Smooth muscle cell (in vitro differentiated cells): ENCODE measurements at regions not wholly inside any gene's neighbourhood (a gene's known extent, or its start where the extent isn't known, plus 50 kb on each side); places are given as distances from the start of the nearest gene placed in this dataset.
A peak's percentile ranks its signal among the peaks of the same experiment; 100 is the strongest.

Source experiments
- DNase-seq: peaks from one replicate; lab custom pipeline; 2025; ENCODE audit not compliant: unreplicated experiment; lab: John Stamatoyannopoulos, UW
- H2AFZ ChIP-seq: fragments of 200-600 bp; sonication (generic); 2 replicates; pipeline ENCODE4 v1.6.0; 2016; ENCODE audit warnings: antibody characterized with exemption, low read depth, mild to moderate bottlenecking
- H3F3A ChIP-seq: fragments of 200-600 bp; sonication (generic); 2 replicates; pipeline ENCODE4 v1.6.0; 2017; ENCODE audit warnings: antibody characterized with exemption, low read depth
- H3K27ac ChIP-seq: fragments of 200-600 bp; sonication (generic); 2 replicates; pipeline ENCODE4 v1.5.1; 2016; ENCODE audit warnings: low read depth, mild to moderate bottlenecking
- H3K27me3 ChIP-seq: fragments of 200-600 bp; sonication (generic); 2 replicates; pipeline ENCODE4 v1.6.1; 2016; ENCODE audit warnings: low read depth, mild to moderate bottlenecking
- H3K36me3 ChIP-seq: fragments of 200-600 bp; sonication (generic); 2 replicates; pipeline ENCODE4 v1.5.1; 2016; ENCODE audit warnings: low read depth
- H3K4me1 ChIP-seq: fragments of 200-600 bp; sonication (generic); 2 replicates; pipeline ENCODE4 v1.5.1; 2016; ENCODE audit warnings: low read depth
- H3K4me2 ChIP-seq: fragments of 200-600 bp; sonication (generic); 2 replicates; pipeline ENCODE4 v1.6.0; 2016; ENCODE audit warnings: mild to moderate bottlenecking
- H3K4me3 ChIP-seq: fragments of 200-600 bp; sonication (generic); 2 replicates; pipeline ENCODE4 v1.5.1; 2016; ENCODE audit warnings: mild to moderate bottlenecking
- H3K79me2 ChIP-seq: fragments of 200-600 bp; sonication (generic); 2 replicates; pipeline ENCODE4 v1.6.0; 2016; ENCODE audit warnings: low read depth, mild to moderate bottlenecking
- H3K9ac ChIP-seq: fragments of 200-600 bp; sonication (generic); 2 replicates; pipeline ENCODE4 v1.6.0; 2016; ENCODE audit warnings: low read depth
- H3K9me3 ChIP-seq: fragments of 200-600 bp; sonication (generic); replicated peaks from 2 replicates; pipeline ENCODE4 v1.5.1; 2016; ENCODE audit warnings: low read depth
- H4K20me1 ChIP-seq: fragments of 200-600 bp; sonication (generic); 2 replicates; pipeline ENCODE4 v1.6.0; 2016; ENCODE audit warnings: low read depth
- WGBS: methylation state at CpG from one replicate; pipeline ENCODE4 v1.1.7; 2016; ENCODE audit warnings: low lambda C conversion rate; 5-methylcytosine and 5-hydroxymethylcytosine counted together
- TF ChIP-seq, protein P1 (sequence below): fragments of 200-600 bp; sonication (generic); IDR thresholded peaks from 2 replicates; pipeline ENCODE4 v1.5.1; 2017; ENCODE audit warnings: borderline replicate concordance, mild to moderate bottlenecking, antibody characterized with exemption; ENCODE audit not compliant: insufficient read depth, poor library complexity, severe bottlenecking

DNA sequence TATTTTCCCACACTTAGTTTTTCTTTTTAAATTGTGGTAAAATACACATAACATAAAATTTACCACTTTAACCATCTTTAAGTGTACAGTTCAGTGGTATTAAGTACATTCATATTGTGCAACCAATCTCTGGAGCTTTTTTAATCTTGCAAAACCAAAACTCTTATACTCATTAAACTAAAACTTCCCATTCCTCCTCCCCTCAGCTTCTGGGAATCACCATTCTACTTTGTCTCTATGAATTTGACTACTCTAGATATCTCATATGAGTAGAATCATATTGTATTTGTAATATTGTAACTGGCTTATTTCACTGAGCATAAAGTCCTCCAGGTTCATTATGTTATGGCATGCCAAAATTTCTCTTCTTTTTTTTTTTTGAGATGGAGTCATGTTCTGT, 86.4 kb upstream of the JAZF1 start:
- no peak overlapping the region for H2AFZ ChIP-seq
- H3K79me2 ChIP-seq = no peaks in the 10 kb centered on the region
- no peaks in the 10 kb centered on the region for H3K4me1 ChIP-seq
- no peak overlapping the region for H3K27ac ChIP-seq
- no peaks in the 10 kb centered on the region for H3K9me3 ChIP-seq
- H3F3A ChIP-seq = no peaks in the 10 kb centered on the region
- no peaks in the 10 kb centered on the region for H4K20me1 ChIP-seq
- H3K4me3 ChIP-seq = no peak overlapping the region
- DNase-seq = no peak
- TF ChIP-seq, protein P1, sequence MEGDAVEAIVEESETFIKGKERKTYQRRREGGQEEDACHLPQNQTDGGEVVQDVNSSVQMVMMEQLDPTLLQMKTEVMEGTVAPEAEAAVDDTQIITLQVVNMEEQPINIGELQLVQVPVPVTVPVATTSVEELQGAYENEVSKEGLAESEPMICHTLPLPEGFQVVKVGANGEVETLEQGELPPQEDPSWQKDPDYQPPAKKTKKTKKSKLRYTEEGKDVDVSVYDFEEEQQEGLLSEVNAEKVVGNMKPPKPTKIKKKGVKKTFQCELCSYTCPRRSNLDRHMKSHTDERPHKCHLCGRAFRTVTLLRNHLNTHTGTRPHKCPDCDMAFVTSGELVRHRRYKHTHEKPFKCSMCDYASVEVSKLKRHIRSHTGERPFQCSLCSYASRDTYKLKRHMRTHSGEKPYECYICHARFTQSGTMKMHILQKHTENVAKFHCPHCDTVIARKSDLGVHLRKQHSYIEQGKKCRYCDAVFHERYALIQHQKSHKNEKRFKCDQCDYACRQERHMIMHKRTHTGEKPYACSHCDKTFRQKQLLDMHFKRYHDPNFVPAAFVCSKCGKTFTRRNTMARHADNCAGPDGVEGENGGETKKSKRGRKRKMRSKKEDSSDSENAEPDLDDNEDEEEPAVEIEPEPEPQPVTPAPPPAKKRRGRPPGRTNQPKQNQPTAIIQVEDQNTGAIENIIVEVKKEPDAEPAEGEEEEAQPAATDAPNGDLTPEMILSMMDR = no peak
- no peaks in the 10 kb centered on the region for H3K27me3 ChIP-seq
- H3K9ac ChIP-seq = no peak overlapping the region
- H3K4me2 ChIP-seq = no peak overlapping the region
- no peaks in the 10 kb centered on the region for H3K36me3 ChIP-seq

DNA sequence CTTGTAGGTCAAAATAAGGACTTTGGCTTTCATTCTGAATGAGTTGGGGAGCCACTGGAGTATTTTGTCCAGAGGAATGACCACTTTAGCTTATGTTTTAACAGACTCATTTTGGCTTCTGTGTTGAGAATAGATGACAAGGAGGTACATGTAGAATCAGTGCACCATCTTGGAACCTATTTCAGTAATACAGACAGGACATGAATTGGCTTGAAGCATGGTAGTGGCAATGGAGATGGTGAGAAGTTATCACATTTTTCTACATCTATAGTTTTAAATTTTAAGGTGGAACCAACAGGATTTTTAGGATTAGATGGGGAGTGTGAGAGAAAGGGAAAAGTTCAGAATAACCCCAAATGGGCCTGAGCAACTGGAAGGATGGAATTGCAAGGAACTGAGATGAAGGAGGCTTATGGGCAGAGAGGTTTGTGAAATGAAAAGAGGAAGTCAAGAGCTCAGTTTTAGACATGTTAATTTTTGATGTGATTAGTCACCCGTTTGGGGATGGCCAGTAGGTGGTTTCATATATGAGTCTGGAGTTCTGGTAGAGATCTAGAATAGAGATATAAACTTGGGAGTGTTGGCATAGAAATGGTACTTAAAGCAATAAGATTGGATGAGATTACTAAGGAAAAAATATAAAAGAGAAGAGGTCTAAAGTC, 89.2 kb upstream of the JAZF1 start:
- 78% methylated on average over 1 of the region's 1 CpG for WGBS
- TF ChIP-seq, protein P1 = no peak
- Histone ChIP-seq H3K4me3 (no peak overlapping the region), H3K27ac (no peak overlapping the region), H3K4me2 (no peak overlapping the region), H4K20me1 (no peaks in the 10 kb centered on the region), H2AFZ (no peak overlapping the region), H3K36me3 (no peaks in the 10 kb centered on the region), H3K4me1 (no peaks in the 10 kb centered on the region), H3K9ac (no peak overlapping the region), H3F3A (no peaks in the 10 kb centered on the region), H3K27me3 (no peaks in the 10 kb centered on the region), H3K9me3 (no peaks in the 10 kb centered on the region), H3K79me2 (no peaks in the 10 kb centered on the region)
- DNase-seq = no peak

DNA sequence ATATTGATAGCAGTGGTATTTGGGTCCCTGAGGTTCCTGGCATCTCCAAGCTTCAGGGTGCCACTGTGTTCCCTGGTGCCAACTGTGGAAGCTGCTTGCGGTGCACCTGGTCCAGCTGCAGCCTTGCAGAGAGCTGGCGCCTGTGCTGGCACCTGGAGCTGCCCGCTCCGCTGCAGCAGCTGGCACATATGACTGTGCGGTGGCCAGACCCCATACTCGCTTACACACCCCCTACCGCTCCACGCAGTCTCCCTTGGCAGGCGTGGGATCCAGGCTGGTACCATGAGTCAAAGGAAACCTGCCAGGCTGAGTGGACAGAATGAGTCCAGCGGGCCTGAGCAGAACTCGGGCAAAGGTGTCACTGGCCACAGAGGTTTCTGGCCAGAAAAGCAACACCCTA, 89.9 kb upstream of the JAZF1 start:
- no peaks in the 10 kb centered on the region for H3K27me3 ChIP-seq
- no peaks in the 10 kb centered on the region for H3K79me2 ChIP-seq
- no peaks in the 10 kb centered on the region for H3K4me1 ChIP-seq
- no peaks in the 10 kb centered on the region for H3K9me3 ChIP-seq
- no peak overlapping the region for H3K9ac ChIP-seq
- H3K36me3 ChIP-seq = no peaks in the 10 kb centered on the region
- H4K20me1 ChIP-seq = no peaks in the 10 kb centered on the region
- H3K4me3 ChIP-seq = no peak overlapping the region
- no peak overlapping the region for H3K4me2 ChIP-seq
- TF ChIP-seq, protein P1 = no peak
- no peak for DNase-seq
- 92% methylated on average over 11 of the region's 11 CpGs for WGBS
- H3F3A ChIP-seq = no peaks in the 10 kb centered on the region
- H2AFZ ChIP-seq = no peak overlapping the region
- no peak overlapping the region for H3K27ac ChIP-seq

DNA sequence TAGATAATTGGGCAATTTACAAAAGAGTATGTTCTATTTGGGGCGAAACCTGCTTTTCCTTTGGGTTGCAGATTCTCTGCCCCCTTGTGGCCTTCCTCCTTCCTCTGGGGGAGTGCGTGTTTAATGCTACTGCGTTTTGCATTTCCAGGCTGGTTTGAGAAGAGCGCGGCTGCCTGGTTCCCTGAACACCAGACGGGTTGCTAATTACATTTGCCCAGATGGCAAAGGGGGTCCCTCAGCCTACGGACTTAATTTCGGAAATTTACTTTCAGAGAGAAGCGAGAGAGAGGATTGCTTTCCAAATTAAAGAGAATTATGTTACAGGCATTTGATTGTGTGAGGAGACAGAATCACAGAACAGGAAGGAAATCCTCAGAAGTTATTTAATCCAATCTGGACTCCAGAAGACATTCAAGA, 91.9 kb upstream of the JAZF1 start:
- Histone ChIP-seq H2AFZ (peak overlapping the region; percentile 80), H3K9me3 (no peaks in the 10 kb centered on the region), H3F3A (no peaks in the 10 kb centered on the region), H3K27ac (no peak overlapping the region), H3K27me3 (no peaks in the 10 kb centered on the region), H3K79me2 (no peaks in the 10 kb centered on the region), H3K4me2 (peak overlapping the region; percentile 79), H3K4me1 (no peaks in the 10 kb centered on the region), H3K9ac (no peak overlapping the region), H4K20me1 (no peaks in the 10 kb centered on the region), H3K4me3 (peak overlapping the region; percentile 32), H3K36me3 (no peaks in the 10 kb centered on the region)
- peak; percentile 6 for DNase-seq
- TF ChIP-seq, protein P1 = peak; percentile 59
- 8% methylated on average over 9 of the region's 9 CpGs for WGBS
